H1 (cell line): ENCODE measurements at regions not wholly inside any gene's neighbourhood (a gene's known extent, or its start where the extent isn't known, plus 50 kb on each side); places are given as distances from the start of the nearest gene placed in this dataset.
"Not testable (repeated sequence)": the region's sequence is repeated elsewhere in the genome, so short reads cannot be mapped to it uniquely, and the experiment has no call there.

Experiments
- ASH2L ChIP-seq: fragments of 200-600, 300-600 bp; sonication (generic); IDR thresholded peaks from one replicate; pipeline ENCODE4 v1.7.1; 2017; ENCODE audit warnings: low read length
- BCL11A ChIP-seq, 2 experiments: IDR thresholded peaks; one replicate each; pipeline ENCODE4 v1.6.1; 2011; ENCODE audit warnings: low read depth in 2 of 2, low read length in 2 of 2, mild to moderate bottlenecking in 2 of 2
- CREB1 ChIP-seq: IDR thresholded peaks from 2 replicates; pipeline ENCODE4 v1.6.1; 2012; ENCODE audit warnings: inconsistent platforms
- EP300 ChIP-seq, 2 experiments: IDR thresholded peaks; 1 replicate in 1 of 2; 2 replicates in 1 of 2; pipeline ENCODE4 v1.6.1; 2011 to 2012; ENCODE audit warnings: low read depth in 2 of 2, low read length in 2 of 2, mild to moderate bottlenecking in 2 of 2, borderline replicate concordance in 1 of 2, inconsistent platforms in 1 of 2, moderate library complexity in 1 of 2
- EZH2 ChIP-seq: fragments of 200-600 bp; sonication (generic); IDR thresholded peaks from 2 replicates; pipeline ENCODE4 v1.7.1; 2012; ENCODE audit warnings: low read depth, mild to moderate bottlenecking, moderate library complexity, low read length, inconsistent platforms; ENCODE audit not compliant: severe bottlenecking
- GABPA ChIP-seq: IDR thresholded peaks from 2 replicates; pipeline ENCODE4 v1.6.1; 2011; ENCODE audit warnings: mild to moderate bottlenecking, low read length, moderate library complexity, borderline replicate concordance; ENCODE audit not compliant: insufficient read depth
- GTF2F1 ChIP-seq: IDR thresholded peaks from 2 replicates; pipeline ENCODE4 v1.6.1; 2012; ENCODE audit warnings: low read depth, low read length, improper control_type of control experiment, borderline replicate concordance
- JUN ChIP-seq: IDR thresholded peaks from 2 replicates; pipeline ENCODE4 v1.6.1; 2011; ENCODE audit warnings: low read depth, mild to moderate bottlenecking, improper control_type of control experiment, low read length
- NRF1 ChIP-seq: IDR thresholded peaks from 2 replicates; pipeline ENCODE4 v1.6.1; 2011; ENCODE audit warnings: mild to moderate bottlenecking, low read depth, low read length, improper control_type of control experiment
- PHF8 ChIP-seq: fragments of 200-600 bp; sonication (generic); conservative IDR thresholded peaks from 2 replicates; pipeline ENCODE4 v1.7.1; 2012; ENCODE audit warnings: low read depth, mild to moderate bottlenecking, inconsistent platforms, low read length, moderate library complexity
- ZNF274 ChIP-seq: IDR thresholded peaks from 2 replicates; pipeline ENCODE4 v1.7.0; 2012; ENCODE audit warnings: low read length, borderline replicate concordance; ENCODE audit errors: extremely low read depth
- TF ChIP-seq, protein P1 (sequence below), 3 experiments: IDR thresholded peaks; 1 replicate in 2 of 3; 2 replicates in 1 of 3; pipeline versions ENCODE4 v1.5.1 to v1.6.1; 2011; ENCODE audit warnings: low read length in 3 of 3, mild to moderate bottlenecking in 3 of 3, inconsistent platforms in 2 of 3, low read depth in 1 of 3, moderate library complexity in 1 of 3; ENCODE audit not compliant: insufficient read depth in 1 of 3; ENCODE audit errors: control extremely low read depth in 1 of 3
- TF ChIP-seq, protein P2 (sequence below): IDR thresholded peaks from 2 replicates; pipeline ENCODE4 v1.6.1; 2011; ENCODE audit warnings: low read depth, mild to moderate bottlenecking, low read length; ENCODE audit not compliant: insufficient read depth
- TF ChIP-seq, protein P3 (sequence below): IDR thresholded peaks from 2 replicates; pipeline ENCODE4 v1.6.1; 2011; ENCODE audit warnings: low read length, improper control_type of control experiment

DNA sequence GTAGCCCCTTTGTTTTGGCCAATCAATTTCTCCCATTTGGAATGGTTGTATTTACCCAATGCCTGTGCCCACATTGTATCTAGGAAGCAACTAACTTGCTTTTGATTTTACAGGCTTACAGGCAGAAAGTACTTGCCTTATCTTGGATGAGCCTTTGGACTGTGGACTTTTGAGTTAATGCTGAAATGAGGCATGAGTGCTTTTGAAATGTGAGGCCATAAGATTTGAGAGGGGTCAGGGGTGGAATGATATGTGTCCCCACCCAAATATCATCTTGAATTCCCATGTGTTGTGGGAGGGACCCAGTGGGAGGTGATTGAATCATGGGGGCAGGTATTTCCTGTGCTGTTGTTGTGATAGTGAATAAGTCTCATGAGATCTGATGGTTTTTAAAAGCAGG lies 629.4 kb downstream of the RFPL4B start:
- TF ChIP-seq, protein P1, sequence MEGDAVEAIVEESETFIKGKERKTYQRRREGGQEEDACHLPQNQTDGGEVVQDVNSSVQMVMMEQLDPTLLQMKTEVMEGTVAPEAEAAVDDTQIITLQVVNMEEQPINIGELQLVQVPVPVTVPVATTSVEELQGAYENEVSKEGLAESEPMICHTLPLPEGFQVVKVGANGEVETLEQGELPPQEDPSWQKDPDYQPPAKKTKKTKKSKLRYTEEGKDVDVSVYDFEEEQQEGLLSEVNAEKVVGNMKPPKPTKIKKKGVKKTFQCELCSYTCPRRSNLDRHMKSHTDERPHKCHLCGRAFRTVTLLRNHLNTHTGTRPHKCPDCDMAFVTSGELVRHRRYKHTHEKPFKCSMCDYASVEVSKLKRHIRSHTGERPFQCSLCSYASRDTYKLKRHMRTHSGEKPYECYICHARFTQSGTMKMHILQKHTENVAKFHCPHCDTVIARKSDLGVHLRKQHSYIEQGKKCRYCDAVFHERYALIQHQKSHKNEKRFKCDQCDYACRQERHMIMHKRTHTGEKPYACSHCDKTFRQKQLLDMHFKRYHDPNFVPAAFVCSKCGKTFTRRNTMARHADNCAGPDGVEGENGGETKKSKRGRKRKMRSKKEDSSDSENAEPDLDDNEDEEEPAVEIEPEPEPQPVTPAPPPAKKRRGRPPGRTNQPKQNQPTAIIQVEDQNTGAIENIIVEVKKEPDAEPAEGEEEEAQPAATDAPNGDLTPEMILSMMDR (IDR thresholded peaks at IDR 0.05; ENCODE audit: control extremely low read depth in 1 of 3, insufficient read depth in 1 of 3, low read depth in 1 of 3, low read length in 3 of 3): not testable (repeated sequence)
- TF ChIP-seq EP300 (IDR thresholded peaks at IDR 0.05; ENCODE audit: borderline replicate concordance in 1 of 2, low read depth in 2 of 2, low read length in 2 of 2); BCL11A (IDR thresholded peaks at IDR 0.05; ENCODE audit: low read depth in 2 of 2, low read length in 2 of 2); GABPA; NRF1; CREB1; ZNF274; JUN; EZH2; GTF2F1; ASH2L; PHF8: not testable (repeated sequence)
- TF ChIP-seq, protein P2, sequence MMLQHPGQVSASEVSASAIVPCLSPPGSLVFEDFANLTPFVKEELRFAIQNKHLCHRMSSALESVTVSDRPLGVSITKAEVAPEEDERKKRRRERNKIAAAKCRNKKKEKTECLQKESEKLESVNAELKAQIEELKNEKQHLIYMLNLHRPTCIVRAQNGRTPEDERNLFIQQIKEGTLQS: not testable (repeated sequence)
- TF ChIP-seq, protein P3, sequence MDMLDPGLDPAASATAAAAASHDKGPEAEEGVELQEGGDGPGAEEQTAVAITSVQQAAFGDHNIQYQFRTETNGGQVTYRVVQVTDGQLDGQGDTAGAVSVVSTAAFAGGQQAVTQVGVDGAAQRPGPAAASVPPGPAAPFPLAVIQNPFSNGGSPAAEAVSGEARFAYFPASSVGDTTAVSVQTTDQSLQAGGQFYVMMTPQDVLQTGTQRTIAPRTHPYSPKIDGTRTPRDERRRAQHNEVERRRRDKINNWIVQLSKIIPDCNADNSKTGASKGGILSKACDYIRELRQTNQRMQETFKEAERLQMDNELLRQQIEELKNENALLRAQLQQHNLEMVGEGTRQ: not testable (repeated sequence)
